ENCODE measurements at regions not wholly inside any gene's neighbourhood (a gene's known extent, or its start where the extent isn't known, plus 50 kb on each side); places are given as distances from the start of the nearest gene placed in this dataset.

DNA sequence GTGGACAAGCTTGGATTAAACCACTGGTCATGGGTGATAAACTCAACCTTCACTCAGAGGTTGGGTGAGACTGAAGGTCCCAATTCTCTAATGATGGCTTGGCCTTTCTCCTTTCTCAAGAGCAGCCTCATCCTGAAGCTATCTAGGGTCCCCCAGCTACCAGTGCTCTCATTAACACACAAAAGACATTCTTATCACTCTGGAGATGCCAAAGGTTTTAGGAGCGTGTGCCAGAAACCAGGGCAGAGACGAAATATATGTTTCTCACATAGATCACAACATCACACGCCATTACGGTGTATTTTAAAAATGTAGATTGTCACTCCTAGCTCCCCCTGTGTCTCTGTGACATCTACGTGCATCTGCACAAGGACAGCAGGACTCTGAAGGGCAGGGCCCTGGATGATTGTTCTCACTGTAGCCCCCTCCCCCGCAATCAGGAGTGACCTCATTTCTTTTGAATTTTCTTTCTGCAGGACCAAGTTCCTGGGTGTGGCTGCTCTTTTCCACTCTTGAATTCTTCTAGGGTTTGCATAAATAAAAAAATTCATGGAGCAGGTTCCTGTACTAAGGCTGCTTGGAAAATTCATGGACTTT is 311.3 kb downstream of the GADD45G start:
- no peak overlapping the region for H3K4me3 ChIP-seq (ENCODE audit: control insufficient read depth in 2 of 3, extremely low read depth in 1 of 3, insufficient read depth in 2 of 3, low read depth in 1 of 3, low read length in 3 of 3)
- dilution Hi-C loops (cut with MboI; ENCODE audit: extremely low pct_ligation_motif_present, low sequenced_read_pairs) = no loop called here
- no peaks in the 10 kb centered on the region for H3K79me2 ChIP-seq (ENCODE audit: control insufficient read depth, insufficient read depth, low read length)
- H3K4me1 ChIP-seq (ENCODE audit: control insufficient read depth, extremely low read depth, insufficient read depth, low read length) = no peaks in the 10 kb centered on the region
- H3K9me3 ChIP-seq (ENCODE audit: control insufficient read depth, low read depth, low read length) = no peaks in the 10 kb centered on the region
- FAIRE-seq (no peak), DNase-seq (ENCODE audit: low read depth, low spot score) (no peak)
- H3K36me3 ChIP-seq (ENCODE audit: control insufficient read depth in 2 of 2, extremely low read depth in 1 of 2, insufficient read depth in 2 of 2, low read length in 2 of 2) = no peaks in the 10 kb centered on the region
- H3K9me1 ChIP-seq (ENCODE audit: control insufficient read depth, extremely low read depth, insufficient read depth, low read length) = no peaks in the 10 kb centered on the region
- H3K27ac ChIP-seq (ENCODE audit: control insufficient read depth, insufficient read depth, low read length) = no peak overlapping the region
- no peaks in the 10 kb centered on the region for H4K20me1 ChIP-seq (ENCODE audit: control insufficient read depth, extremely low read depth, insufficient read depth, low read length)
- no peak for TF ChIP-seq EZH2 (IDR thresholded peaks at IDR 0.05; ENCODE audit: low read length)
- no peak for TF ChIP-seq CTCF (optimal IDR thresholded peaks at IDR 0.05 in 1 of 3, IDR thresholded peaks at IDR 0.05 in 1 of 3, conservative IDR thresholded peaks at IDR 0.05 in 1 of 3; ENCODE audit: extremely low read depth in 1 of 3, insufficient read depth in 2 of 3, low read length in 3 of 3)
- no peak overlapping the region for H3K9ac ChIP-seq (ENCODE audit: control insufficient read depth, extremely low read depth, insufficient read depth, low read length)
- no peak overlapping the region for H3K4me2 ChIP-seq (ENCODE audit: control insufficient read depth, extremely low read depth, insufficient read depth, low read depth, low read length)
- H2AFZ ChIP-seq (ENCODE audit: control insufficient read depth, low read length) = no peak overlapping the region
- H3K27me3 ChIP-seq (ENCODE audit: control insufficient read depth, extremely low read depth, insufficient read depth, low read length) = peaks cover 4% of the 10 kb centered on the region

GRCh38 chr9:89917861-89918260 is 313.0 kb downstream of the GADD45G start:
- Histone ChIP-seq H3K4me3 (ENCODE audit: control insufficient read depth in 2 of 3, extremely low read depth in 1 of 3, insufficient read depth in 2 of 3, low read depth in 1 of 3, low read length in 3 of 3) (no peak overlapping the region), H3K4me1 (ENCODE audit: control insufficient read depth, extremely low read depth, insufficient read depth, low read length) (no peaks in the 10 kb centered on the region), H3K27ac (ENCODE audit: control insufficient read depth, insufficient read depth, low read length) (no peak overlapping the region), H3K79me2 (ENCODE audit: control insufficient read depth, insufficient read depth, low read length) (no peaks in the 10 kb centered on the region), H3K4me2 (ENCODE audit: control insufficient read depth, extremely low read depth, insufficient read depth, low read depth, low read length) (no peak overlapping the region), H3K9ac (ENCODE audit: control insufficient read depth, extremely low read depth, insufficient read depth, low read length) (no peak overlapping the region), H3K9me3 (ENCODE audit: control insufficient read depth, low read depth, low read length) (no peaks in the 10 kb centered on the region), H2AFZ (ENCODE audit: control insufficient read depth, low read length) (no peak overlapping the region), H4K20me1 (ENCODE audit: control insufficient read depth, extremely low read depth, insufficient read depth, low read length) (no peaks in the 10 kb centered on the region), H3K36me3 (ENCODE audit: control insufficient read depth in 2 of 2, extremely low read depth in 1 of 2, insufficient read depth in 2 of 2, low read length in 2 of 2) (no peaks in the 10 kb centered on the region), H3K27me3 (ENCODE audit: control insufficient read depth, extremely low read depth, insufficient read depth, low read length) (peaks cover 4% of the 10 kb centered on the region), H3K9me1 (ENCODE audit: control insufficient read depth, extremely low read depth, insufficient read depth, low read length) (no peaks in the 10 kb centered on the region)
- TF ChIP-seq EZH2 (IDR thresholded peaks at IDR 0.05; ENCODE audit: low read length) (no peak), CTCF (optimal IDR thresholded peaks at IDR 0.05 in 1 of 3, IDR thresholded peaks at IDR 0.05 in 1 of 3, conservative IDR thresholded peaks at IDR 0.05 in 1 of 3; ENCODE audit: extremely low read depth in 1 of 3, insufficient read depth in 2 of 3, low read length in 3 of 3) (no peak)
- FAIRE-seq (no peak), DNase-seq (ENCODE audit: low read depth, low spot score) (no peak)
- dilution Hi-C loops (cut with MboI; ENCODE audit: extremely low pct_ligation_motif_present, low sequenced_read_pairs) = no loop called here

Measured in keratinocyte (primary cell).